IMR-90 (cell line): ENCODE measurements at regions not wholly inside any gene's neighbourhood (a gene's known extent, or its start where the extent isn't known, plus 50 kb on each side); places are given as distances from the start of the nearest gene placed in this dataset.

Experiments
- ATAC-seq: fragments of 200-7000 bp; cut with Tn5 transposase; 2 replicates; pipeline ENCODE4 v1.9.1; 2020; ENCODE audit warnings: low read depth, mild to moderate bottlenecking, moderate library complexity
- BruUV-seq: library from RNA; stranded (reverse); fragments of 400-500 nt; replicated peaks from 2 replicates; lab custom pipeline; 2021; lab: Mats Ljungman, UMichigan
- CTCF ChIA-PET: fragments of 300-600 bp; formaldehyde crosslinking; extraction: SDS; loops from one replicate; lab custom pipeline; 2021; ENCODE audit warnings: antibody characterized with exemption; lab: Yijun Ruan, JAX
- POLR2A ChIA-PET: fragments of 300-600 bp; sonication (Branson Sonifier 250); formaldehyde crosslinking; loops from one replicate; lab custom pipeline; 2022; ENCODE audit warnings: antibody characterized with exemption; ENCODE audit not compliant: unreplicated experiment; lab: Charles Lee
- DNase-seq: peaks from one replicate; pipeline ENCODE4 v3.0.0; 2013
- H2AFZ ChIP-seq: replicated peaks from 2 replicates; pipeline ENCODE3; 2013; ENCODE audit warnings: low read length, mild to moderate bottlenecking; ENCODE audit not compliant: poor library complexity
- H2AK5ac ChIP-seq: 2 replicates; pipeline ENCODE4 v1.6.1; 2013; ENCODE audit warnings: low read depth, low read length, inconsistent platforms
- H2AK9ac ChIP-seq: replicated peaks from 2 replicates; pipeline ENCODE3; 2013; ENCODE audit warnings: mild to moderate bottlenecking, low read depth, low read length, moderate library complexity; ENCODE audit not compliant: poor library complexity
- H2BK120ac ChIP-seq: 2 replicates; pipeline ENCODE4 v1.6.1; 2013; ENCODE audit warnings: low read depth, low read length, inconsistent platforms
- H2BK15ac ChIP-seq: 3 replicates; pipeline ENCODE4 v1.6.1; 2013; ENCODE audit warnings: low read depth, low read length, inconsistent platforms
- H2BK20ac ChIP-seq: 2 replicates; pipeline ENCODE4 v1.6.1; 2013; ENCODE audit warnings: low read depth, mild to moderate bottlenecking, inconsistent platforms, low read length, moderate library complexity
- H2BK5ac ChIP-seq: 2 replicates; pipeline ENCODE4 v1.6.1; 2013; ENCODE audit warnings: mild to moderate bottlenecking, low read depth, low read length, inconsistent platforms; ENCODE audit not compliant: poor library complexity, severe bottlenecking
- H3K14ac ChIP-seq: replicated peaks from 2 replicates; pipeline ENCODE4 v1.6.1; 2013; ENCODE audit warnings: low read depth, low read length, inconsistent platforms
- H3K18ac ChIP-seq: 2 replicates; pipeline ENCODE4 v1.6.1; 2013; ENCODE audit warnings: low read depth, low read length, control low read depth
- H3K23ac ChIP-seq: 2 replicates; pipeline ENCODE4 v1.6.1; 2013; ENCODE audit warnings: low read depth, low read length, inconsistent platforms
- H3K27ac ChIP-seq: 2 replicates; pipeline ENCODE4 v1.5.1; 2013; ENCODE audit warnings: mild to moderate bottlenecking, control low read depth, low read length; ENCODE audit not compliant: insufficient read depth
- H3K27me3 ChIP-seq: 2 replicates; pipeline ENCODE4 v1.6.1; 2013; ENCODE audit warnings: low read length; ENCODE audit not compliant: control insufficient read depth, insufficient read depth
- H3K36me3 ChIP-seq: 2 replicates; pipeline ENCODE4 v1.6.1; 2013; ENCODE audit warnings: low read length, mixed read lengths; ENCODE audit not compliant: control insufficient read depth, insufficient read depth
- H3K4ac ChIP-seq: 2 replicates; pipeline ENCODE4 v1.6.1; 2013; ENCODE audit warnings: low read depth, low read length, inconsistent platforms
- H3K4me1 ChIP-seq: 2 replicates; pipeline ENCODE4 v1.6.1; 2013; ENCODE audit warnings: low read length, mixed read lengths; ENCODE audit not compliant: control insufficient read depth, insufficient read depth
- H3K4me2 ChIP-seq: 2 replicates; pipeline ENCODE4 v1.6.1; 2013; ENCODE audit warnings: low read depth, mild to moderate bottlenecking, control low read depth, low read length, moderate library complexity
- H3K4me3 ChIP-seq: 2 replicates; pipeline ENCODE4 v1.5.1; 2013; ENCODE audit warnings: low read depth, mild to moderate bottlenecking, control low read depth, low read length, moderate library complexity; ENCODE audit not compliant: insufficient read depth
- H3K56ac ChIP-seq: 2 replicates; pipeline ENCODE4 v1.6.1; 2013; ENCODE audit warnings: low read length, inconsistent platforms; ENCODE audit not compliant: insufficient read depth; ENCODE audit errors: extremely low read depth
- H3K79me1 ChIP-seq, 2 experiments: 2 replicates each; pipeline ENCODE4 v1.6.1; 2013; ENCODE audit warnings: low read length in 2 of 2, inconsistent platforms in 1 of 2, low read depth in 1 of 2
- H3K9ac ChIP-seq: 2 replicates; pipeline ENCODE4 v1.6.1; 2013; ENCODE audit warnings: low read depth, low read length, control low read depth
- H3K9me1 ChIP-seq: 2 replicates; pipeline ENCODE4 v1.6.1; 2013; ENCODE audit warnings: low read length, inconsistent platforms; ENCODE audit not compliant: insufficient read depth
- H3K9me3 ChIP-seq: 2 replicates; pipeline ENCODE4 v1.6.1; 2013; ENCODE audit warnings: low read length; ENCODE audit not compliant: control insufficient read depth, insufficient read depth
- H4K20me1 ChIP-seq: 2 replicates; pipeline ENCODE4 v1.6.1; 2013; ENCODE audit warnings: low read length, inconsistent platforms; ENCODE audit not compliant: insufficient read depth
- H4K5ac ChIP-seq: 2 replicates; pipeline ENCODE4 v1.6.1; 2013; ENCODE audit warnings: mild to moderate bottlenecking, low read depth, low read length, control low read depth
- H4K8ac ChIP-seq, 2 experiments: 2 replicates each; pipeline ENCODE4 v1.6.1; 2013; ENCODE audit warnings: low read depth in 2 of 2, low read length in 2 of 2, control low read depth in 1 of 2, inconsistent platforms in 1 of 2
- H4K91ac ChIP-seq: 2 replicates; pipeline ENCODE4 v1.6.1; 2013; ENCODE audit warnings: low read depth, low read length, inconsistent platforms; ENCODE audit not compliant: insufficient read depth
- BHLHE40 ChIP-seq: fragments of 150-350 bp; IDR thresholded peaks from 2 replicates; pipeline ENCODE4 v1.6.1; 2016; ENCODE audit warnings: mild to moderate bottlenecking, low read depth, low read length
- CEBPB ChIP-seq: IDR thresholded peaks from 2 replicates; pipeline ENCODE4 v1.6.1; 2012; ENCODE audit warnings: low read depth, low read length, improper control_type of control experiment
- CHD1 ChIP-seq: IDR thresholded peaks from 2 replicates; pipeline ENCODE4 v1.6.1; 2012; ENCODE audit warnings: low read depth, low read length, improper control_type of control experiment
- FOS ChIP-seq: fragments of 150-350 bp; IDR thresholded peaks from 2 replicates; pipeline ENCODE4 v1.6.1; 2016; ENCODE audit warnings: low read depth, low read length
- MAFK ChIP-seq: IDR thresholded peaks from 2 replicates; pipeline ENCODE4 v1.6.1; 2012; ENCODE audit warnings: low read depth, low read length, improper control_type of control experiment
- MAZ ChIP-seq: IDR thresholded peaks from 2 replicates; pipeline ENCODE4 v1.6.1; 2012; ENCODE audit warnings: low read depth, mild to moderate bottlenecking, low read length, improper control_type of control experiment, moderate library complexity, borderline replicate concordance
- MXI1 ChIP-seq: IDR thresholded peaks from 2 replicates; pipeline ENCODE4 v1.6.1; 2012; ENCODE audit warnings: low read depth, mild to moderate bottlenecking, low read length, moderate library complexity, borderline replicate concordance
- NFE2L2 ChIP-seq: fragments of 150-350 bp; IDR thresholded peaks from 2 replicates; pipeline ENCODE4 v1.6.1; 2016; ENCODE audit warnings: low read depth, mild to moderate bottlenecking, low read length
- POLR2A ChIP-seq: IDR thresholded peaks from 2 replicates; pipeline ENCODE4 v1.6.1; 2012; ENCODE audit warnings: mild to moderate bottlenecking, low read depth, low read length
- RAD21 ChIP-seq: IDR thresholded peaks from 2 replicates; pipeline ENCODE4 v1.6.1; 2012; ENCODE audit warnings: low read length, improper control_type of control experiment
- RCOR1 ChIP-seq: IDR thresholded peaks from 2 replicates; pipeline ENCODE4 v1.6.1; 2012; ENCODE audit warnings: mild to moderate bottlenecking, low read length, improper control_type of control experiment; ENCODE audit not compliant: insufficient replicate concordance
- RFX5 ChIP-seq: IDR thresholded peaks from 2 replicates; pipeline ENCODE4 v1.8.0; 2012; ENCODE audit warnings: low read depth, mild to moderate bottlenecking, low read length, moderate library complexity
- SMC3 ChIP-seq: fragments of 150-350 bp; IDR thresholded peaks from 2 replicates; pipeline ENCODE4 v1.6.1; 2016; ENCODE audit warnings: low read depth, mild to moderate bottlenecking, antibody characterized with exemption, low read length, moderate library complexity
- WGBS, 2 experiments: methylation state at CpG; one replicate each; pipeline versions ENCODE4 v1.1.5 to v1.1.7; 2013; ENCODE audit warnings: missing lambda C conversion rate in 2 of 2; ENCODE audit not compliant: insufficient read length in 1 of 2; ENCODE audit errors: extremely low coverage in 2 of 2; 5-methylcytosine and 5-hydroxymethylcytosine counted together
- dilution Hi-C: fragments of 300-500 bp; cut with HindIII; formaldehyde crosslinking; loops from one replicate; pipeline ENCODE4 v1.14.3; 2018; ENCODE audit warnings: low sequenced_read_pairs; ENCODE audit not compliant: unreplicated experiment
- in situ Hi-C: fragments of 300-500 bp; cut with MboI; formaldehyde crosslinking; loops from 3 replicates; pipeline ENCODE4 v1.14.3; 2019; ENCODE audit warnings: low sequenced_read_pairs, inconsistent platforms, mixed read lengths
- intact Hi-C: fragments of 100-400 bp; cut with micrococcal nuclease; formaldehyde crosslinking; loops from 2 replicates; pipeline ENCODE4 v1.10.0; 2022
- TF ChIP-seq, protein P1 (sequence below): fragments of 150-350 bp; IDR thresholded peaks from 2 replicates; pipeline ENCODE4 v1.6.1; 2016; ENCODE audit warnings: low read depth, mild to moderate bottlenecking, low read length, moderate library complexity, borderline replicate concordance
- TF ChIP-seq, protein P2 (sequence below): fragments of 150-350 bp; IDR thresholded peaks from 2 replicates; pipeline ENCODE4 v1.6.1; 2017; ENCODE audit warnings: mild to moderate bottlenecking, antibody characterized with exemption, low read length, low read depth
- TF ChIP-seq, protein P3 (sequence below): conservative IDR thresholded peaks from 2 replicates; pipeline ENCODE4 v1.5.1; 2012; ENCODE audit warnings: mild to moderate bottlenecking, low read depth, low read length, improper control_type of control experiment

DNA sequence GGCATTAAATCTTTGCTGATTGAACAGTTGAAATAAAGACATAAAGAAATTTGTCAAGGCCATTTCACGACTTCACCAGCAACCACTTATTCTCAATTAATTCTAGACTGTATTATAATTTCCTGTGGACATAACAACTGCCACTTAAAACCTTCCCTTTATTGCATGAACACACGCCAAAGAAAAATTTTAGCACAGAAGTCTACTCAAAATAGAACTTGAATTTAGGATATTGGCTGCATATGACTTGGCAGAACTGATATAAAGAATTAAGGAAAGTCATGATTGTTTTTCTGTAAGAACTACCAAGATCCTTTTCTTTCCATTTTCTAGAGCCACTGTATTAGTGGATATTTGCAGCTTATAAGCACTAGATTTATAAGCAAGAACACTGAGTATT is 226.5 kb upstream of the AKR1E2 start:
- no peak overlapping the region for H2BK120ac ChIP-seq
- BruUV-seq, result no TSS peak
- H4K8ac ChIP-seq, result no peak overlapping the region
- ATAC-seq (no peak), DNase-seq (no peak)
- H3K23ac ChIP-seq, result no peak overlapping the region
- in situ Hi-C loops, result no loop called here
- no peak overlapping the region for H2BK15ac ChIP-seq
- no peak overlapping the region for H3K4me2 ChIP-seq
- no peak for TF ChIP-seq MXI1
- no peak for TF ChIP-seq SMC3
- no peak for TF ChIP-seq CEBPB
- TF ChIP-seq NFE2L2, result no peak
- TF ChIP-seq, protein P1, sequence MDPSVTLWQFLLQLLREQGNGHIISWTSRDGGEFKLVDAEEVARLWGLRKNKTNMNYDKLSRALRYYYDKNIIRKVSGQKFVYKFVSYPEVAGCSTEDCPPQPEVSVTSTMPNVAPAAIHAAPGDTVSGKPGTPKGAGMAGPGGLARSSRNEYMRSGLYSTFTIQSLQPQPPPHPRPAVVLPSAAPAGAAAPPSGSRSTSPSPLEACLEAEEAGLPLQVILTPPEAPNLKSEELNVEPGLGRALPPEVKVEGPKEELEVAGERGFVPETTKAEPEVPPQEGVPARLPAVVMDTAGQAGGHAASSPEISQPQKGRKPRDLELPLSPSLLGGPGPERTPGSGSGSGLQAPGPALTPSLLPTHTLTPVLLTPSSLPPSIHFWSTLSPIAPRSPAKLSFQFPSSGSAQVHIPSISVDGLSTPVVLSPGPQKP, result no peak
- no peak for TF ChIP-seq POLR2A
- TF ChIP-seq MAFK, result no peak
- TF ChIP-seq BHLHE40, result no peak
- TF ChIP-seq RFX5, result no peak
- TF ChIP-seq CHD1, result no peak
- no peak for TF ChIP-seq FOS
- TF ChIP-seq, protein P2, sequence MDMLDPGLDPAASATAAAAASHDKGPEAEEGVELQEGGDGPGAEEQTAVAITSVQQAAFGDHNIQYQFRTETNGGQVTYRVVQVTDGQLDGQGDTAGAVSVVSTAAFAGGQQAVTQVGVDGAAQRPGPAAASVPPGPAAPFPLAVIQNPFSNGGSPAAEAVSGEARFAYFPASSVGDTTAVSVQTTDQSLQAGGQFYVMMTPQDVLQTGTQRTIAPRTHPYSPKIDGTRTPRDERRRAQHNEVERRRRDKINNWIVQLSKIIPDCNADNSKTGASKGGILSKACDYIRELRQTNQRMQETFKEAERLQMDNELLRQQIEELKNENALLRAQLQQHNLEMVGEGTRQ, result no peak
- no peak for TF ChIP-seq RAD21
- no peak for TF ChIP-seq RCOR1
- TF ChIP-seq, protein P3, sequence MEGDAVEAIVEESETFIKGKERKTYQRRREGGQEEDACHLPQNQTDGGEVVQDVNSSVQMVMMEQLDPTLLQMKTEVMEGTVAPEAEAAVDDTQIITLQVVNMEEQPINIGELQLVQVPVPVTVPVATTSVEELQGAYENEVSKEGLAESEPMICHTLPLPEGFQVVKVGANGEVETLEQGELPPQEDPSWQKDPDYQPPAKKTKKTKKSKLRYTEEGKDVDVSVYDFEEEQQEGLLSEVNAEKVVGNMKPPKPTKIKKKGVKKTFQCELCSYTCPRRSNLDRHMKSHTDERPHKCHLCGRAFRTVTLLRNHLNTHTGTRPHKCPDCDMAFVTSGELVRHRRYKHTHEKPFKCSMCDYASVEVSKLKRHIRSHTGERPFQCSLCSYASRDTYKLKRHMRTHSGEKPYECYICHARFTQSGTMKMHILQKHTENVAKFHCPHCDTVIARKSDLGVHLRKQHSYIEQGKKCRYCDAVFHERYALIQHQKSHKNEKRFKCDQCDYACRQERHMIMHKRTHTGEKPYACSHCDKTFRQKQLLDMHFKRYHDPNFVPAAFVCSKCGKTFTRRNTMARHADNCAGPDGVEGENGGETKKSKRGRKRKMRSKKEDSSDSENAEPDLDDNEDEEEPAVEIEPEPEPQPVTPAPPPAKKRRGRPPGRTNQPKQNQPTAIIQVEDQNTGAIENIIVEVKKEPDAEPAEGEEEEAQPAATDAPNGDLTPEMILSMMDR, result no peak
- TF ChIP-seq MAZ, result no peak
- no peaks in the 10 kb centered on the region for H3K36me3 ChIP-seq
- WGBS, 2 experiments, result no CpG with 5 or more reads among the region's 2 CpGs
- POLR2A ChIA-PET, result no interaction called here
- no peak overlapping the region for H3K18ac ChIP-seq
- no peak overlapping the region for H3K4ac ChIP-seq
- intact Hi-C loops, result no loop called here
- no peaks in the 10 kb centered on the region for H3K4me1 ChIP-seq
- no peaks in the 10 kb centered on the region for H3K79me1 ChIP-seq
- 0 out of 2 replicates have a peak, but pooled peaks cover 3% of the 10 kb centered on the region for H3K9me1 ChIP-seq
- no peak overlapping the region for H2BK5ac ChIP-seq
- no peak overlapping the region for H3K4me3 ChIP-seq
- no peak overlapping the region for H3K27ac ChIP-seq
- H2AFZ ChIP-seq, result no peak overlapping the region
- H3K27me3 ChIP-seq, result no peaks in the 10 kb centered on the region
- no peak overlapping the region for H4K91ac ChIP-seq
- no peak overlapping the region for H3K14ac ChIP-seq
- no peaks in the 10 kb centered on the region for H4K20me1 ChIP-seq
- no peaks in the 10 kb centered on the region for H3K9me3 ChIP-seq
- no peak overlapping the region for H3K9ac ChIP-seq
- no peak overlapping the region for H4K5ac ChIP-seq
- H3K56ac ChIP-seq, result no peak overlapping the region
- no peak overlapping the region for H2BK20ac ChIP-seq
- CTCF ChIA-PET, result no interaction called here
- H2AK9ac ChIP-seq, result no peak overlapping the region
- H2AK5ac ChIP-seq, result no peak overlapping the region
- dilution Hi-C loops, result no loop called here
